GM18861 (cell line): ENCODE measurements at regions not wholly inside any gene's neighbourhood (a gene's known extent, or its start where the extent isn't known, plus 50 kb on each side); places are given as distances from the start of the nearest gene placed in this dataset.
A peak's percentile ranks its signal among the peaks of the same experiment; 100 is the strongest.

Experiments
- ATAC-seq: cut with Tn5 transposase; IDR thresholded peaks from one replicate; pipeline ENCODE4 v1.9.1; 2021; ENCODE audit not compliant: unreplicated experiment

GRCh38 chr12:126051611-126052107, 986.4 kb downstream of the AACS start:
- no peak for ATAC-seq

- ATAC-seq = no peak
Measured at GRCh38 chr12:126055521-126055920, 990.3 kb downstream of the AACS start.

GRCh38 chr12:126061777-126062176, 996.5 kb downstream of the AACS start:
- no peak for ATAC-seq

GRCh38 chr12:126064028-126064427, 998.8 kb downstream of the AACS start:
- ATAC-seq = no peak

DNA sequence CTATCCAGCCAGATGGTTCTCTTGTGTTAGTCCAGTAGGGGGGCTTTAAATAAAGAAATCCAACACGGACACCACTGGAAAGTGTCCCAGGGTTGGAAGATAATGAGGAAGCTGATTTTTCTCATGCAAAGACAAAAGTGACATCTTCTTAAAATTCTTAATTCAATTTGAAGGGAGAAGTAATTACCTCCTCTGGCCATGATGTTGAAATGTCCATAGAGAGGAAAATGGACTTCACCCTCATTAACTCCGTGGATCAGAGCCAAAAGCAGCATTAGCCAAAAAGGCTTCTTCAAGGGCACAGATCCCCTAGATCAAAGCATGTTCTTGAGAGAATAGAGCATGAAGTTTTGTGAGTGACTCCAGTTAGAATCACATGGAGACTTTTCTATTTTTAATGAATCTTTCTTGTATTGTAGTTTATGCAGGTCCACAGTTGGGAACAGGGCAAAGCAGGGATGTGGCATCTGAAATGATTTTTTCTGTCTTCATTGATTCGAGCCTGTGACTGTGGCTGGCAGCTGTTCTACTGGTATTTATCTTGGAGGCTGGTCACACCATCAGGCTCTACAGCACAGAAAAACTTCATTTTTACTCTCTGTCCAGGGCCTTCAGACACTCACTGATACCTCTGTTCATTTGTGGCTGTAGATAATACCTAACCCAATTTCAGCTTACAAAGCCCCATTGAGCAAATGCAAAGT, 1002.5 kb downstream of the AACS start:
- ATAC-seq = no peak

DNA sequence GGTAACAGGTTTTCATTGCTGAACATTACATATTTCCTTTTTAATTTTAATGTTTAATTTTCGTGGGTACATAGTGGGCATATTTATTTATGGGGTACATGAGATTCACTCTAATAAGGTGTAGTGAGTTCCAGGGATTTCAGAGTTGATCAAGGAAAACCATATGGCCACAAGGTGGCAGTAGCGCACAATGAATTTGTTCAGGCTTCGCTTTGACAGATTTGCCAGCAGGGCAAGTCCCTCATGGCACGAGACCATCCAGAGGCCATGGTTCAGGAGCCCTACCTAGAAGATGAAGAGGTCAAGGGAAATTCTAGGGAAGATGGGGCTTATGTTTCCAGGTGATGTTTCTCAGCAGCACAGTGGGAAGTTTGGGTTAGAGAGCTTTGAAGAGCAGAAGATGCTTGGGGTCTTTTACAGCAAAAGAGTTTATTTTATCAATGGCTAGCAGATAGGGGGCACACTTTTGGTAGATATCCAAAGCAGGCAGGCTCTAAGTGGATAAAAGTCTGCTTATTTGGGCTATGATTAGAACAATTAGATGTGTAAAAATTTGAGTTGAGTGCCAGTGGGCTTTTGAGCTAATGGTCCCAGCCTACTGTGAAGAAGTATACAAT, 1004.4 kb downstream of the AACS start:
- ATAC-seq = peak; percentile 68

- no peak for ATAC-seq
Measured at GRCh38 chr12:126076515-126076914, 1011.3 kb downstream of the AACS start.

- no peak for ATAC-seq
Measured at GRCh38 chr12:126083926-126084325, 1018.7 kb downstream of the AACS start.

DNA sequence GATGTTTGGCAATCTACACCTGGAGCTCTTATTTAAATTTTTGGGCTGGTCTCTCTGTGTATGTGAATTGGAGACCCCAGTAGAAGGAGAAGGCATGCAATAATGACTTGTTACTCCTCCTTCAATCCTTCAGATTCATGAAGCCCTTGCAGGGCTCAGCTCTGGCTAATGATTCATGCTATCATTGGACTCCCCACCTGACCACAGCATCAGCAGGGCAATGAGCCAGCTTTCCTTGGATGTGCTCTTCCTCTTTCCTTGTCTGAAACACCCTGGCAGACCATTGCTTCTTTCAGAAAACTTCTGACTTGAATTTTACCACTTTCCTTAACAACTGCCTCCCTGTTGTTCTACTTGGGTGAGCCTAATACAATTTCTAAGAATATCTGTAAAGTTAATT, 1019.2 kb downstream of the AACS start:
- no peak for ATAC-seq

- ATAC-seq = no peak
Measured at GRCh38 chr12:126086242-126086641, 1021.0 kb downstream of the AACS start.

- no peak for ATAC-seq
Measured at GRCh38 chr12:126087692-126088091, 1022.5 kb downstream of the AACS start.

DNA sequence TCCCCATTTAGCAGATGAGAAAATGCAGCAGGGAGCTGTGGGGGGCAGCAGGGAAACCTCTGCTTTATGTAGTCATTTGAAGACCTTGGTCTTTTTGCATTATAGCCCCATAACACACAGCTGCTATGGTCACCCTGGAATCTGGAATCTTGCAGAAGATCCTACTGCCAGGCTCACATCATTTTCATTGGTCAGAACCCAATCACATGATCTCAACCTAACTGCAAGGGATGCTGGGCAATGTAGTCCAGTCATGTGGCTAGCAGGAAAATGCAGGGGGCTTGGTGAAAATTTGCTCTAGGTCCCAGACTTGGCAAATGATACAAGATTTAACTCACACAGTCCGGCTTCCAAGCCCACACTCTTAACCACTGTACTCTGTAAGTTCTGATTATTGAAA, 1028.7 kb downstream of the AACS start:
- ATAC-seq = no peak

- ATAC-seq = no peak
Measured at GRCh38 chr12:126095748-126096510, 1030.7 kb downstream of the AACS start.

DNA sequence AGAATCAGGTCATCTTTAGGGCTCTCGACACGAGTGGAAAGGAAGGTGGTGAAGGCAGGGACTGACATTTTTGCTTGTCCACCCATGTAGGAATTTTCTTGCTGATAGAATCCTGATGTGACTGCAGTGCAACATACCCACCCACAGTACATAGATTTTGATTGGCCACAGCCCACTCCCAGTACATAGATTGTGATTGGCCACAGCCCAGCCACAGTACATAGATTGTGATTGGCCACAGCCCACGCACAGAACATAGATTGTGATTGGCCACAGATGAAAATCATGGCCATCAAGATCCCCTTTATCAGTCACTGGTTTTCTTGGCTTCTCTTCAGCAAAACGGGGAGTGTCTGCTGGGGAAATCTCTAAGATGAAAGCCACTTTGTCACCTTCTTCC, 1041.5 kb downstream of the AACS start:
- ATAC-seq = no peak

DNA sequence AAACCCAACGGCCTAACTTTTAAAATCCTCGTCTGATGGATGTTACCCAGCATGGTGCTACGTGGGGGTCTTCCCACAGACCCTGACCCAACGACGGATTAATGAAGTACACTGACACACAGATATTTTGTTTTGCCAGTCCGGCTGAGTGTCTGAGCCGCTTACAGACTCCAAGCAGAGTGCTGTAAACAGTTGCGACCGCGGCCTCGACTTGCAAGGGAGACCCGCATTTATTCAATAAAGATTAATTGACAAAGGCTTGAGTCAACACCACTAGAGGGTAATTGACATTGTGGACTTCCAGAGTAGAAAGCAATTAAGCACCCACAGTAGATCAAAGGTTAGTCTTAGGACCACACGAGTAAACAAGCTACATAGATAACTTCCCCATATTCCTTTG, 1042.4 kb downstream of the AACS start:
- ATAC-seq = no peak

DNA sequence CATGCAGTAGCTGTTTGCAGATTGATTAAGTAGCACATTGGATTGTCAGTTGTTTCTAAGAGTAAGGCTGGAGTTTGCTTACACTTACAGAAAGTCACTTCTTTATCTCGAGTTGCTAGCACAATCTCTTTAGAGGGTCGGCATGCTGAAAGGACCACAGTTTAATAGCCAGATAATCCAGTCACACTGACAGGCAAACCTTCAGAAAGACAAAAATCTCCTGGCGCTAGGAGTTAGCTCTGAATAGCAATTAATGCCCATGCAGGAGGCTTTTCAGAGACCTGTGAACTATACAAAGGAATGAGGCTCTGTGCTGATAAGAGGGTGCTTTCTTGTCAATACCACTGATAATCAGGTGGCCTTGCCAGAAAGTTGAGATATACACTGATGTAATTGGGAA, 1043.0 kb downstream of the AACS start:
- ATAC-seq = no peak

GRCh38 chr12:126112141-126112540, 1046.9 kb downstream of the AACS start:
- no peak for ATAC-seq

GRCh38 chr12:126112849-126113248, 1047.6 kb downstream of the AACS start:
- ATAC-seq = no peak

GRCh38 chr12:126114441-126114840, 1049.2 kb downstream of the AACS start:
- ATAC-seq = no peak

GRCh38 chr12:126117502-126117901, 1052.3 kb downstream of the AACS start:
- ATAC-seq = no peak

DNA sequence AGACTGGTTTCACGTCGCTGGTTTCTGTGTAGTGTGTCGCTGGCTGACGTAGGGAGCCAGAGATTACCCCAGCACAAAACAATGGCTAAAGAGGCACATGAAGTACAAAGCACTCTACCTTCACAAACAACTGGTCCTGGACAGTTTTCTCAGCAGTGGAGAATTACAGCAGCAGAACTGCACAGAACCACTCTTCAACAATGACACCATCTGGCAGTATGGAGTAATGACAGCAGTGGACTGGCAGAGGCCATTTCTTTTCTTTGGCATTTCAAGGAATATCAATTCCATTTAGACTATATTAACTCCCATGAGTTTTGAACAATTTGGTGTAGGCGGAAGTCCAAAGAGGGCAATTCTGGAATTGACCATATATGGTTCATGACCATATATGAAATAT, 1074.1 kb downstream of the AACS start:
- no peak for ATAC-seq

GRCh38 chr12:126144603-126145002, 1079.4 kb downstream of the AACS start:
- ATAC-seq = no peak
